GM21529 (cell line): ENCODE measurements at regions not wholly inside any gene's neighbourhood (a gene's known extent, or its start where the extent isn't known, plus 50 kb on each side); places are given as distances from the start of the nearest gene placed in this dataset.

Experiments used
- ATAC-seq: cut with Tn5 transposase; IDR thresholded peaks from one replicate; pipeline ENCODE4 v1.9.1; 2021; ENCODE audit not compliant: unreplicated experiment

- no peak for ATAC-seq
These were observed 127.1 kb upstream of the B3GALT2 start for GRCh38 chr1:193313354-193314140.

- no peak for ATAC-seq
These were observed 126.0 kb upstream of the B3GALT2 start for GRCh38 chr1:193312432-193312831.

GRCh38 chr1:193311226-193311948, 125.0 kb upstream of the B3GALT2 start:
- ATAC-seq = no peak

- no peak for ATAC-seq
These were observed 124.2 kb upstream of the B3GALT2 start for GRCh38 chr1:193310564-193310963.

- ATAC-seq = no peak
These were observed 123.6 kb upstream of the B3GALT2 start for GRCh38 chr1:193309936-193310475.

GRCh38 chr1:193308438-193308837, 122.0 kb upstream of the B3GALT2 start:
- no peak for ATAC-seq

- ATAC-seq = no peak
These were observed 120.0 kb upstream of the B3GALT2 start for GRCh38 chr1:193306430-193306829.
